ENCODE measurements at regions not wholly inside any gene's neighbourhood (a gene's known extent, or its start where the extent isn't known, plus 50 kb on each side); places are given as distances from the start of the nearest gene placed in this dataset.

DNA sequence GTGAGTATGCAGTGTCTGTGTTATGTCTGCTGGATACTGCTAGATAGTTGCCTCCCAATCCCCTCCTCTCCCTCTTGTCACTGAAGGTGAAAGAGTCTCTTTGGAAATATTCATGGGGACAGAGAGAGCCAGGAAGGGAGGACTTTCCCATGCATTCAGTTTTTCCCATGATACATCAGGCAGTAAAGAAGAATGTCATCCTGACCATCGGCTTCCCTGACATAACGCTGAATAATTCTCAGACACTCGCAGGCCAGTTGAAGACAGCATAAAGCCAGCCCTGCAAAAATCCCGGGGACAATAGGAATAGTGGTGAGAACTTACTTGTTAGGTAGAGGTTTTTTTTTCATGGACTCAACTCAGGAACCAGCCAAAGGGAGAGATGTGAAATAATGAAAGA lies 58.1 kb downstream of the KLF4 start:
- no peak for DNase-seq

DNA sequence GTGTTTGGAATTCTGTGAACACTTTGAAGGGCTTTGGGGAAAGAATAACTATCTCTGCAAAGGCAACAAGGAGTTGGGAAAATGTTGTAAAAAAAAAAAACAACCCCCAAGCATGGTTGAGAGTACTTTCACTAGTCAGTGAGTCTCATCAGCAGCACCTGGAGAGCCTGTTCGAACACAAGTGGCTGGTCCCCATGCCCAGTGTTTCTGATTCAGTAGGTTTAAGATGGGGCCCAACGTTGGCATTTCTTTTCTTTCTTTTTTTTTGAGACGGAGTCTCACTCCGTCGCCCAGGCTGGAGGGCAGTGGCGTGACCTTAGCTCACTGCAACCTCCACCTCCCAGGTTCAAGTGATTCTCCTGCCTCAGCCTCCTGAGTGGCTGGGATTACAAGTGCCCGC lies 59.5 kb downstream of the KLF4 start:
- no peak for DNase-seq

DNA sequence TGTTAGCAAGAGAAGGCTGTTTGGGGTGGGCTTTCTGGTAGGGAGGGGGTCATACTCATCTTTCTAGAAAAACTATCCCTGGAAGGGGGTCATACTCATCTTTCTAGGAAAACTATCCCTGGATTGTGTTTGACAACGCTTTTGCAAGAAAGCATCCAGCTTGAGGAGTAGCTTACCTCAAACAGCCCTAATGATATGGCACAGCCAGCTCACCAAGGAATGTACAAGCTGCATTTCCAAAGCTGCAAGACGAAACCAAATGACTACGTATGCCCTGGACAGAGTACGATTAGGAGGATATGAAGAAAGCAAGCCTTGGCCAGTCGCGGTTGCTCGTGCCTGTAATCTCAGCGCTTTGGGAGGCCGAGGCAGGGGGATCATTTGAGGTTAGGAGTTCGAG lies 63.4 kb downstream of the KLF4 start:
- DNase-seq: no peak

DNA sequence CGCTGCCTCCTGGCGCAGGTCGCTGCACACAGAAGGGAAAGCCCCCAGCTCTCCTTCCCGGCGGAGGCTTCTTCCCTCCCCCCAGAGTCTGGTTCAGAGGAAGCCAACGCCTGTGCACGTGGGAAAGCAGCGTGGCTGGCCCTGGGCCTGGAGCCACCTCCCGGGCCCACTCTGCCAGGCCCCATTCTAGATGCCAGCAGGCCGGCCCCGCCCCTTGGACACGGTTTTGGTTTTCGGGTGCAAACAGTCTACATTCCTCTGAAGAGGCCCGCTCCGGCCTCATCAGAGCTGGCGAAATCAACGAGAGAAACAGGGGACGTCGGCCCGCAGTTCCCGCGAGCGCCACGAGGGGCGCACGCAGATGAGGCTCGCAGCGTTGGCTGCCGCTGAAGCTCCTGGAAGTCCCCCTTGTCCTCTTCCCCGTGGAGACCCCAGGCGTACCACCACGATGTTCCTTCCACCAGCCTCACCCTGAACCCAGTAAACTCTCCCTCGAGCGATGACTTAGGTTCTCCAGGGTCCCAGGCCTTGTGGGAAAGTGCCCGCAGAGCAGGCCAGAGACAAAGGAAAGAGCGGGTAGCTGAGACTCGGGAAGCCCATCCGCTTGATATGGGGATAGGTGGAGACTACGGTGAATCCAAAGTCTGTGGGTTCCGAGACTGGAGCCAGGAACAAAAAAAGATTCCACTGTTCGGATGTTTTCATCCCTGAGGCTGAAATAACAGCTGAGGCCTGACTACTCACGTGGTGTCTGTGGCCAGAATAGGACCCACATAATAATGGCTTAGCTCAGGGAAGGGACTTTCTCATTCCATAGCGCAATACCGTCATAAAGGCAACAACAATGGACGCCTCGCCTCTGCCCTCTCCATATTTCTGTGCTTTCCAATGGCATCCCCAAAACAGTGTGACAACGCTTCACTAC lies 64.2 kb downstream of the KLF4 start:
- peak; percentile 31 for DNase-seq

DNA sequence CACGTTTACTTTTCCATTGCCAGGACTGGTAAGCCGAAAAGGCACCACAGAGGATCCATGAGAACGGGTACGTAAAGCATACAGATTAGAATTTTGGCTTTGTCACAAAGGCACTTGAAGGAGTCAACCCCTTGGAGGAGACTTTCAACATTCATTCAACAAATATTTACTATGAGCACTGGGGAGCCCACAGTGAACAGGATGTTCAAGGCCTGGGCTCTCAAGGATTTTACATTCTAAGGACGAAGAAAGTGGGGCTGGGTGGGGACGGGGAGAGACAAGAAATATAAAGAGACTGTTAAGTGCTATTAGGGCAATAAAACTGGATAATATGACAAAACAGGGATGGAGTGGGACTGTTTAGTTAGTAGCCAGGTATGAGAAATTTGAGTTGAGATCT lies 66.0 kb downstream of the KLF4 start:
- no peak for DNase-seq

DNA sequence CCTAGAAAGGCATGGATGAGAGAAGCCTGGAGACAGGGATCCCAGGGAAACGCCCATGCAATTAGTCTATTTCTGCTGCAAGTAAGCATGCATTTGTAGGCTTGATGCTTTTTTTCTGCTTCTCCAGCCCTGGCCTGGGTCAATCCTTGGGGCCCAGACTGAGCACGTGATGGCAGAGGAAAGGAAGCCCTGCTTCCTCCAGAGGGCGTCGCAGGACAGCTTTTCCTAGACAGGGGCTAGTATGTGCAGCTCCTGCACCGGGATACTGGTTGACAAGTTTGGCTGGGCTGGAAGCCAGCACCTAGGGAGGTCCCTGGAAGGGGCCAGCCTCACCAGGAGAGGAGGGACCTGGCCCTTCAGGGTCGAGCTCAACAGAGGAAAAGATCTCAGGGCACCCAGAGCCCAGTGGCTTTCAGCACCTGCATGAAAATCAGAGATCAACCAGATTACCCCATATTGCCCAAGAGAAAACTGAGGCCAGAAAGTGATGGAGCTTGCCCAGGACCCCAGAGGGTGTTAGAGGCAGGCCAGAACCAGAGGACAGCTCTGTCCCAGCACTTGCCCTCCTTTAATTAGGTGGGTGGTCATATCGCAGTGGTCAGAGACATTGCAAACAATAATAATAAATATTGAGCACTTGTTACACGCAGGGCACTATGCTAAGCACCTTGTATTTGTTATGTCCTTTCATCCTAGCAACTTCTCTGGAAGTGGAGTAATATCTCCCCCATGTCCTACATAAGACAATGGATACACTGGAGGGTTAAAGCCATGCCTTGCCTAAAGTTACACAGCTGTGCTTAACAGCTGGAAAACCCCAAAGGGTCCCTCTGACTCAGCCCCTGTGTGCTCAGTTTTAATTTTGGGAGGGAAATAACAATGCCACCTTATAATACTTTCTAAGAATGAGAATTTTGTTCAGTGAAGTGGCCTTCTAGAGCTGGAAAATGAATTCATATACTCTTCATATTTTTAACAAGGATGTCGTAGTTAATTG lies 67.1 kb downstream of the KLF4 start:
- peak; percentile 7 for DNase-seq

DNA sequence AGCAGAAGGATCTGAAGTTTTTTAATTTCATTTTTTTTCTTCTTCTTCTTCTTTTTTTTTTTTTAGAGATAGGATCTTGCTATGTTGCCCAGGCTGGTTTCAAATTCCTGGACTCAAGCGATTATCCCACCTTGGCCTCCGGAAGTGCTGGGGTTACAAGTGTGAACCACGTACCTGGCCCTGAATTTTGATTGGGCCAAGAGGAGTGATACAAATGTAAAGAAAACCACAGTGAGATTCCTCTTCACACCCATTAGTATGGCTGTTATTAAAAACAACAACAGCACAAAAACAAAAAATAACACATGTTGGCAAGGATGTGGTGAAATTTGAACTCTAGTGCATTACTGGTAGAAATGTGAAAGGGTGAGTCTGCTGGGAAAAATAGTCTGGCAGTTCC lies 79.1 kb downstream of the KLF4 start:
- no peak for DNase-seq

DNA sequence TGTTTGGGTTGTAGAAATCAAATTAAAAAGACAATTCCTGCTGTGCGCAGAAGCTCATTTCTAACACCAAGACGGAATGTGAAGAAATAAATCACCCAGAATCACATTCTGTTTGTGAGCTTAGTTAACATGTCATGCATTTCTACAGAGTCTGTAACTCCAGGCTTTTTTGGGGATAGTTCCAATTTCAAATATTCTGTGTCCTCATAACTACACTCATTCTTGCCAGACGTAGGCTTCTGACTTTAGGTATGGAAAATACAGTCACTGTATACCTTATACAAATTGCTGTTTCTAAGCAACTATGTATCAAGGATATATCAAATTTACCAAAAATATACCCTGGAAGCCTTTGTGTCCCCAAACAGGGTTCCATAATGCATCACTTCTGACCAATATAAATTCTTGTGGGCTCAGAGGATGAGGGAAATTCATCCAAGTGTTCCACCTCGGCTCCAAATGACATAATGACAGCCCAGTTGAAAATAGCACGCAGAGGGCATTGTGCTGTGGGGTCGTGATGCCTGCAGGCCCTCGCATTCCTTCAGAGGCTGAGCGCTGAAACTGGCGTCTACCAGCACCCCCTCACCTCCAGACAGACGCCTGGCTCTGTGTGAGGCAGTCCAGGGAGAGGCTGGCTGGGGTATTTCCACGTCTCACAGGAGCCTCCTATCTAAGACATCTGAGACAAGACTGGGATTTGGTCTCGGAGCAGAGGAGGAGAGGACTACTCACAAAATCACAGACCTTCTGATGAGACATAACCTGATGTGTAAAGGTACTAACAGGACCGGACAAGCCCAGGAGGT lies 79.8 kb downstream of the KLF4 start:
- DNase-seq: no peak

DNA sequence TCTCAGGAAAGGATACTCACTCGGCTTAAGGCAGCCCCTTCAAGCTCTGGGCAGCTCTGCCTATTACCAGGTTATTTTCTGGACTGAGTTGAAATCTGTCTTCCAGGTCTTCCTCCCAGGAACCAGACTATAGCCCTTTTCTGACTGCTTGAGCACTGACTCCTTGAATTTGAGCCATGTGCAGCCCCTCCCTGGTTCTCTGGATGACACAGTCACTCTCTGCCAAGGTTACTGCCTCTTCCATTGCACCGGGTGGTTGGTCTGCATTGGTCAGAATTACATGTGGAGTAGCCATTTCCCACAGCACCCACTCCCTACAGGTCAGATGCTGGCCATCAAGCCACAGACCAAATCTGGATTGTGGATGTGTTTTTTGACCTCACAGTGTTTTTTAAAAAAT lies 81.9 kb downstream of the KLF4 start:
- DNase-seq: no peak

DNA sequence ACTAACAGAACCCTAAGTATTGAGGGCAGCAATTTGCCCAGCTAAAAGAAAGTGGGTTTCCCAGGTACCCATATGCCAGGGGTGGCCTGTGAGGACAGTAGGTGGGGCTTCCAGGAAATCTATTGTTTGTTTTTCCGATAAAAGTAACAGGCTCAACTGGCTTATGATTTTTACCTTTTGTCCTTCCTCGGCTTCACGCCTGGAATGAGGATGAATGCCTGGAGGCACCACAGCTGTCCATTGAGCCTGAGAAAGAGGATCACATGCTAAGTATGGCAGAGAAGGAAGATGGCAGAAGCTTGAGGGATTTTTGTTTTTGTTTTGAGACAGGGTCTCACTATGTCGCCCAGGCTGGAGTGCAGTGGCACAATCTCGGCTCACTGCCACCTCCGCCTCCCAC lies 84.1 kb downstream of the KLF4 start:
- no peak for DNase-seq

DNA sequence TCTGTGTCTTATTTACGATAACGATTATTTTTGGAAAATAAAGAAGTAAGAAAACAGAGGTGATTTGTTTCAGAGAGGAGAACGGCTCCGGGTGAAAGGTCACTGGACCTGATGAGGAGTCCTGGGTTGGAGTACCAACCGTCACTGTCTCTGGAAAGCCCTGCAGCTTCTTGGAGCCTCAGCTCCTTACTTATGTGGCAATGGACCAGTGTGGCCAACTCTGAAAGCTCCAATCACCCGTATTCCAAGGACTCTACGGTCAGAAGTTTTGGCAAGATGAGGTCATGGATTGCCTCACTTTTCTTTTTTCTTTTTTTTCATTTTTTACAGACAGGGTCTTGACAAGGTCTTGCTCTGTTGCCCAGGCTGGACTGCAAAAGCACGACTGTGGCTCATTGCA lies 84.8 kb downstream of the KLF4 start:
- DNase-seq: no peak

DNA sequence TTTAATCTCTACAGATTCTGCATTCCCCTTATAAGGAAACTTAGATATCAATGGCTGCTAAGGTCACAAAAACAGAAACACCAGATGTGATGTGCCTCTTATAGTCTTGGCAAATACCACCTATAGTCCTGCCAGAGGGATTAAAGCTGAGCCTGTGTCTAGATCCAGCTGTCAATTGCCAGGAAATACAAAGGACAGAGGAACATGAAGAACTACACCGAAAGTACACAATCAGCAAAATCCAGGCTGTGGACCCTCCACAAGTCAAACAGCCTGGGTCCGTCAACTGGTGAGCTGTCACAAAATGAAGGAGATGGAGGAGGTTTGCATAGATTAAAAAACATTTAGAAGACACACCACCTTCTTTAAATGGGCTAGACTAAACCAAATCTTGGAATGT lies 85.4 kb downstream of the KLF4 start:
- no peak for DNase-seq

DNA sequence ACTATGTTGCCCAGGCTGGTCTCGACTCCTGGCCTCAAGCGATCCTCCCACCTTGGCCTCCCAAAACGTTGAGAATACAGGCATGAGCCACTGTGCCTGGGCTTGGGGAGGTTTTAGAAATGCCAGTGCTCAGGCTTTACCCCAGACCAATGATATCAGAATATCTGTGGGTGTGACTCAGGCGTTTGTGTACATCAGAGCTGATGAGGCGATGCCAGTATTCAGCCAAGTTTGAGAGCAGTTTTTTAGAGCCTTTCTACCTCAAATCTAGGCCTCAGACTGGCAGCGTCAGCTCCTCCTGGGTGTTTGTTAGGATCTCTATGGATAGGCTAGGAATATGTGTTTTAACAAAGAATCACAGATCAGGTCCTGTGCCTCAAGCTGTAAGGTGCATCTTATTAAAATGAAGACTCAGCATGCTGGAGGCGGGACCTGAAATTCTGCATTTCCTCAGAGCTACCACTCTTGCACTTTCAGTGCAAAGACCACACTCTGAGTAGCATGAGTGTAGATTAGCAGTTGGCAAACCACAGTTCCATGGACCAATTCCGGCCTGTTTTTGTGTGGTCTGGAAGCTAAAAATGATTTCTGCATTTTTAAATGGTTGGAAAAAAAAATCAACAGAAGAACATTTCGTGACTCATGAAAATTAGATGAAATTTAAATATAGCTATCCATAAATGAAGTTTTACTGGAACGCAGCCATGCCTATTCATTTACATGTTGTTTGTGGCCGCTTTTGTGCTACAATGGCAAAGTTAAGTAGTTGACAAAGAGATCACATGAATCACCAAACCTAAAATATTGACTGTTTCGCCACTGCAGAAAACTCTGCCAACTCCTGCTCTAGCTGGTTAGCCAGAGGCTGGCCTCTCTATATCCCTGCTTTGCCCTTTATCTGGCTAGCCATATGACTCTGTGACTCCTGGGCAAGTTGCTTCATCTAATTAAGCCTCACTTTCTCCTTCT lies 92.2 kb downstream of the KLF4 start:
- no peak for DNase-seq

DNA sequence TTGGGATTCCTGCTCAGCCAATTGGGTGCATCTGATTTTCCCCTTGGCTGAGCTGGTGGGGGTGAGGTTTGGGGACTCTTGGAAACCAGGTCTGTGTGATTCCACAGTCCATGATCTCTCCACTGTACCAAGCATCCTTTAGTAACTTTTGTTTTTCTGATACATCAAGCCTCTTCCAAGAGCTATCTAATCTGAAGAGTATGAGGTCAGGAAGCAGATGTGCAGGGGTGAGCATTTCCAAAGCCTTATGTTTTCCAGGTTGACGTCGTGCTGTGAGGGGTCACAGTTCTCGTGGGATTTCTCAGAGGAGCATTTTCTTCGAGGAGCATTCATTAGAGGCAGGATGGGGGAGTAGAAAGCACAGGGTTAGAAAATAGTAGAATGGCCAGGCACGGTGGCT lies 95.3 kb downstream of the KLF4 start:
- no peak for DNase-seq

DNA sequence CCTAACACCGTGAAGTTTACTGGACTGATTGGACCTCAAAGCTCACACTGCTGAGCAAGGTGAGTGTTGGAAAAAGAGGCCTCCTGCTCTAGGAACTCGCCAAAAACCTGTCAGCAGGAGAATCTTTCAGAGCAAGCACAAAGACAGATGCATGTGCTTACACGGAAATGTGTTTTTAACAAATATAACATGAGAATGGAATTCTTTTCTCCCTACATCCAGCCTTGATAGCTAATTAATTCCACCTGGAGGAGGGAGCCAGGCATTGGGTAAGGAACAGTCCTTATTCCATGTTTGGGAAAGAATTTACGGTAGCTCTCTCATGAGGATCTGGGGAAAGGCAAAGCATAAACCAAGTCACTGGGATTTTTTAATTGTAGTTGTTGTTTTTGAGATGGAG lies 98.8 kb downstream of the KLF4 start:
- no peak for DNase-seq

DNA sequence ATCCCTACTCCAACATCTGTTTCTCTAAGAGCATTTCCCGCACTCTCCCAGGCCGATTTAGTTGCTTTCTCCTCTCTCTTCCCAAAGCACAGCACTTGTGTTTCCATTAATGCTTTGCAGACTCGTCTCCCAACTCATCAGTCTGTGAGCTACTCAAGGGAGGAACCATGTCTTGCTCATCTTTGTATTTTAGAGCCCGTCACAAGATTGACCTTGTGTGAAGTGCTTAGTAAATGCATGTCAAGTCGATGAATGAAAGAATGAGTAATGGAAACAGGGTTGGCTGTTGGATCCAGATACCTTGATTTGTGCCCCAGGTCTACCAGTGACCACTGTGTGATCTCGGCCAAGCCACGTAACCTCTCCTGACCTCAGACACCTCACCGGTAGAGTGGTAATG lies 99.3 kb downstream of the KLF4 start:
- DNase-seq: no peak

DNA sequence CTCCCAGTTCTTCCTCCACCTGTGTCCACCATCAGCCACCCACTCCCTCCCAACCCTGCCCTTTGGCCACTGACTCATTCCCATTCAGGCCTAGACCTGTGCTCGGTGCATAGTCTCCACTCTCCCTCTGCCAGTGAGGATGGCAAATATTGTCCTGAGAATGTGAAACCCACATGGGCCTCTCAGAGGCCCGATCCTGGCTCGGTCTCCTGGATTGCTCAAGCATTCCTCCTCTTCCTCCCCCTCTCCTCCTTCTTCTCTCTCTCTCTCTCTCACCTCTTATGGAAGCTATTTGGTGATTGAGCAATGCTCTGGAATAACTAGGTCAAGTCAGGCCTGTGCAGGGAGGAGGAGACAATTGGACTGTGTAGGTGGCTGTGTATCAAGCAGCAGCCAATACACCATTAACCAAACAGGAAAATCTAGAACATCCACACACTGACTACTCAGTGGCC lies 99.9 kb downstream of the KLF4 start:
- DNase-seq: no peak

DNA sequence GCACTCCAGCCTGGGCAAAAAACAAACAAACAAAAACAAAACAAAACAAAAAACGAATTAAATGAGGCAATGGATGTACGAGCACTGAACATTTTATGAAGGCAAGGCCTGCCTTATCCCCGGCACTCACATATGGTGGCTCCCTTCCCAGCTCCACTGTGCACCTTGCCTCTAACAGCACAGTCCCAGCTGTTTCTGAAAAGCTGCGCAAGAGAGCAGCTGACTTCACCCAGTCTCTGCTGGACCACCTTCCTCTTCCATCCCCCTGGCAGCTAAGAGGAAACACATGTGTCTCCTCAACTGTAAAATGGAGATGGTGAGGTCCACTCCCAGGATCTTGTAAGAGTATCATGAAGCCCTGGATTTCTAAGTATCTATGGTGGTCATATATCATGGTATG lies 100.7 kb downstream of the KLF4 start:
- DNase-seq: no peak

DNA sequence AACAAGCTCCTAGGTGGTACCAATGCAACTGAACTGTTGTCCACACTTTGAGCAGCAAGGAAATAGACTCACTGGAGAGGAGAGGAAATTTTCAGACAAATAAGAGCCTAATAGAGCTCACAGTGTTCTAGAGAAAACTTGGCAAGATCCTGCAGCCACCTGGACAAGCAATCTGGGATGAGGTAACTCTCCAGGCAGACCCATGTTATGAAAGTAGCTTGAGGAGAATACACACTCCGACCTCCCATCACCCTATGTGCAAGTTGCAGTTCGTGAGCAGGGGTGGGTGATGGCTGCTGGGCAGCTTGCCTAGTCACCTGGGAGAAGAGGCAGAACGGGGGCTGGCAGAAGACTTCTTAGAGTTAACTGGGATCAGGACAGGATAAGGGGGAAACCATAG lies 102.2 kb downstream of the KLF4 start:
- no peak for DNase-seq

DNA sequence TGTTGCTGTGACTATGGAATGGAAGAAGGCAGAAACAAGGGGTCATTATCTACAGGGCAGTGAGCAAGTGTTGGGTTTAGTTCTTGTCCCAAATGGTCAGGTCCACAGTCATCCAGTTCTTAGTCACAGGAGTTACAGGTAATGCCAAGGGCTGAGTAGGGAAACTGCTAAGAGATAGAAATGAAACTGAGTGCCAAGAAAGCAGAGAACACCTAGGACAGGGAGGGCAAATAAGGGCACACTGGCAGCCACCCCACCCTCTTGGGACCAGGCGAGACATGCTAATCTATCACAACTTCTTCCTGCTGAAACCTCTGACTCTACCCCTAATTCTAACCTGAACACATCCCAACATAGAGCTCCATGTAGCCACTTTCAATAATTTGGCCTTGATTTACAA lies 103.2 kb downstream of the KLF4 start:
- no peak for DNase-seq
